ENCODE measurements at regions not wholly inside any gene's neighbourhood (a gene's known extent, or its start where the extent isn't known, plus 50 kb on each side); places are given as distances from the start of the nearest gene placed in this dataset.

DNA sequence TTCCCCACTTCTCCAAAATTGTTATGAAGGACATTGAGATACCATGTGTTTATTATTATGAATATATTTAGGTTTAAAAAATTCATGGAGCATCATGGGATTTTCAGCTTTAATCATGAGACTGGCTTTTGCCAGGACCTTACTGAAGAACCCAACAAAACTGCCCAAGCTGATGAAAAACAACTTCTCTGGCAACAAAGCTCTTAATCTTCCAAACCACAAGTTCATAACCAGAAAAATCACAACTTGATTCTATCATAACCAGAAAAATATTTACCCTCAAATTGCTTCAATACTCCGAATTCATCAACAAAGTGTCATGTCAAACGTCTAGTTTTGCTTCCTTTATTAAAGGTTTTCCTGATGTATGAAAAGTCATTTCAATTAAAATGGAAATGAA, 971.8 kb upstream of the ACVR2A start:
- TF ChIP-seq, protein P1, sequence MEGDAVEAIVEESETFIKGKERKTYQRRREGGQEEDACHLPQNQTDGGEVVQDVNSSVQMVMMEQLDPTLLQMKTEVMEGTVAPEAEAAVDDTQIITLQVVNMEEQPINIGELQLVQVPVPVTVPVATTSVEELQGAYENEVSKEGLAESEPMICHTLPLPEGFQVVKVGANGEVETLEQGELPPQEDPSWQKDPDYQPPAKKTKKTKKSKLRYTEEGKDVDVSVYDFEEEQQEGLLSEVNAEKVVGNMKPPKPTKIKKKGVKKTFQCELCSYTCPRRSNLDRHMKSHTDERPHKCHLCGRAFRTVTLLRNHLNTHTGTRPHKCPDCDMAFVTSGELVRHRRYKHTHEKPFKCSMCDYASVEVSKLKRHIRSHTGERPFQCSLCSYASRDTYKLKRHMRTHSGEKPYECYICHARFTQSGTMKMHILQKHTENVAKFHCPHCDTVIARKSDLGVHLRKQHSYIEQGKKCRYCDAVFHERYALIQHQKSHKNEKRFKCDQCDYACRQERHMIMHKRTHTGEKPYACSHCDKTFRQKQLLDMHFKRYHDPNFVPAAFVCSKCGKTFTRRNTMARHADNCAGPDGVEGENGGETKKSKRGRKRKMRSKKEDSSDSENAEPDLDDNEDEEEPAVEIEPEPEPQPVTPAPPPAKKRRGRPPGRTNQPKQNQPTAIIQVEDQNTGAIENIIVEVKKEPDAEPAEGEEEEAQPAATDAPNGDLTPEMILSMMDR (IDR thresholded peaks at IDR 0.05) = no peak
- no peak for TF ChIP-seq EZH2 (IDR thresholded peaks at IDR 0.05; ENCODE audit: borderline replicate concordance, insufficient read depth, low read depth, low read length, poor library complexity, severe bottlenecking)
